Renal cortex interstitium (tissue), 11 donors: ENCODE measurements at regions not wholly inside any gene's neighbourhood (a gene's known extent, or its start where the extent isn't known, plus 50 kb on each side); places are given as distances from the start of the nearest gene placed in this dataset.
"Not testable (repeated sequence)": the region's sequence is repeated elsewhere in the genome, so short reads cannot be mapped to it uniquely, and the experiment has no call there.

Experiments
- DNase-seq, 11 donors: peaks; one replicate each; pipeline ENCODE4 v3.0.0-alpha.2; 2013; ENCODE audit warnings: low read depth in 9 of 11, low spot score in 4 of 11; ENCODE audit errors: extremely low read depth in 1 of 11

DNA sequence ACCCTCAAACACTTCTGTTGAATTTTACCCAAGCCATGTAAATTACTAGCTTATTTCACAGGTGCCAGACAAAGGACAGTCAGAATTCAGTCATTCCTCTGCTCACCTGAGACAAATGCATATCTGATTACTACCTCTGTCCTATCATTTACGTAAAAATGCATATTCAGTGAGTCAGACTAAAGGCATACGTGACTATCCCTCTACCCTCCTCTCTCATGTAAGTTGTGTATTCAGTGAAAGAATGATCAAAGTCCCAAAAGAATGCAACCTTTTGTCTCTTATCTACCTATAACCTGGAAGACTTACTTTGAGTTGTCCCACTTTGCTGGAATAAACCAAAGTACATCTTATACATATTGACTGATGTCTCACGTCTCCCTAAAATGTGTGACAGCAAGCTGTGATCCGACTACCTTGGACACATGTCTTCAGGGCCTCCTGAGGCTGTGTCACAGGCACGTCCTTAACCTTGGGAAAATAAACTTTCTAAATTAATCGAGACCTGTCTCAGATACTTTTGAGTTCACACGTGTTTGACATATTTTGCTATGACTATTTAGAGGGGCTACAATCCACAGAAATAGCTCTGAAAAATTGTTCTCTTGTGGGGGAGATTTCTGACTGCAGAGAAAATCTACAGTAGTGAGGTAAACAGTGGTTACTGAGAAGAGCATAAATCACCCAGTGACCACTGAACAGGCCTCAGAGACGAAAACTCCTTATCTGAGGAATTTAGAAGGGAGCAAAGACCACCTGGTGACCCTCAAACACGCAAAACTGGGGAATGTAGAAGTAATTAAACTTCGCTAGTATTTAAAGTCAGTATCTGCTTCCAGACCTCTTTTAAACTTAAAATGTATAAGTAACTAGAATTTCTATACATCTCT, 1575.8 kb downstream of the STIM2 start:
- peak in 1 of 11 donors; percentile 4 for DNase-seq

DNA sequence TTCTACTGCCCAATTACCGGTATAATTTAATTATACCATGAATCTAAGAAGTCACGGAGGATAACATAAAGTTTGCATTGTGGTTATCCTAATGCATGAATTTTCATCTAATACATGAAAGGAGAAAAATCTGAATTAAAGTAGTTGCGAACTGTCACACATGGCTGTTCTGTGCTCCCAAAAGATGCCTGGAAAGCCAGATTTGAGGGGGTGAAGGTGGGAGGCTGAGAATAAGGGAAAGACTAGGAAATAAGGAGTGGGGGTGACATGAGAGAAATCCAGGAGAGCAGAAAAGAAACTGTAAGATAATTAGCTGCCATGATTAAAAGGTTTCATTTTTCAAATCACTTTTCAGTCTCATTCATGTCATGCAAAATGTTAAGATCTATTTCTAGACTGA, 1582.7 kb downstream of the STIM2 start:
- DNase-seq: no peak

DNA sequence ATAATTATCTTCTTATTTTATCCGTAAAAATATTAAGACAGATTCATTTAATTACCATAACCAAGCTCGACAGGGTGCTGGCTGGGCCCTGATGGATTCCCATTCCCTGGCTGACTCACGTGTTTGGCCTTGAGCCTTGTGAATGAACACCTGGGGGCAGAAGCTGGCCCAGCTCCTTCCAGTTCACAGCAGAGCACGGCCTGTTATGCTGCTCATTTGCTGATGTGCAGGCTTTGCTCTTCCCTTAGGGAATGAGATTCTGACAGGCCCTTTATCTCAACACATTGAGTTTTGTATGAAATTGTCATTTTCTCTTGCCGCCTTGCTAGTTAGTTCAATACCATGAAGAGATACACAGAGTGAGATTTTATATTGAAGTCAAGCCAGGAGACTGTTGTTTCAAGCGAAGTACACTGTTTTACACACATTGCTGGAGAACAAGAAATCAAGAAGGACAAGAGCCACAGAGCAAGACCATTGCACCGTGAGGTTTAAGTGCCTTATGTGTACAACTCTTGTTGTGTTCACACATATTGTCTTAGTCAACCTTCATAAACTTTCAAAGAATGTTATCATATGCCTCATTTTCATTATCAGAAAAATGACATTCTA, 1583.3 kb downstream of the STIM2 start:
- DNase-seq: no peak

DNA sequence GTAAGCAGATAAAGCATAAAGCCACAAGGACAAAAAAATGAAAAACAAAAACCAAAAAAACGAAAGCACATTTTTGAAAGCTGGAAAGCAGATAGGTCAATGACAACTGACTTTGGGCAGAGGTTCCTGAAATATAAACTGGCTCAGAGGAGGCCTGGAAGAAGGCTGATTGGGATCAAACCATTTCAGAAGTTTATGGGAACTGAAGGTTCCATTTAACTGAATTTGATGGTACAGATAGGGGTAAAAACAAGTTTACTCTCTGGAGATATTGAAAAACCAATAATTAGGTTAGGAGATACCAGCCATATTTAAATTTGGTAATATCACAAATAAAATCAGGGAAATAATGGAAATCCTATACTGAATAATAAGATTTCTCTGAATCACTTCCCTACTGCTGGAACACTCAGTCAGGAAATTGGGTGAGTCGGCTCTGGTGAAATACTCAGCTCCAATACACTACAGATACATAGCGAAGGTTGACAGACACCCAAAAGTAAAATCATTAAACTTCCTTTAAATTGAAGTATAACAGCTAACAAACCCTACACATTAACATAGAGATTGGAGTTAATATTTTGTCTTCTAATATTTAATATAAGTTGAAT, 1584.3 kb downstream of the STIM2 start:
- no peak for DNase-seq

DNA sequence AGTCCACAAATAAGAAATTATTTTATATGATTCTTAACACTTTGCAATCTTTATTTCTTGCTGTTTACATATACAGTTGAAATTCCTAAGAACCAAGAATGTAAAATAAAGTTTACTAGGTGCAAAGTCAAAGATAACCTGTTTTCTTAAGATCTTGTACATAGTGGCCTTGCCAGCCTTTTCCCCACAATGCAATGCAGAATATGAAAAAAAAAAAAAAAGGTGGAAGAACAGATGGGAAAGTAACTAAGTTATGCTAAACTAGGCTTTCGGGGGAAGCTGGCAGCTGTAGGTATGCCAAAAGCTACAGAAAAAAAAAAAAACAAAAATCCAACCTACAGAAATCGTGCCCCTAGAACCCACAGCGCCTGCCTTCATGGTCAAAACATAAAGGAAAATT, 1588.4 kb downstream of the STIM2 start:
- DNase-seq: no peak

DNA sequence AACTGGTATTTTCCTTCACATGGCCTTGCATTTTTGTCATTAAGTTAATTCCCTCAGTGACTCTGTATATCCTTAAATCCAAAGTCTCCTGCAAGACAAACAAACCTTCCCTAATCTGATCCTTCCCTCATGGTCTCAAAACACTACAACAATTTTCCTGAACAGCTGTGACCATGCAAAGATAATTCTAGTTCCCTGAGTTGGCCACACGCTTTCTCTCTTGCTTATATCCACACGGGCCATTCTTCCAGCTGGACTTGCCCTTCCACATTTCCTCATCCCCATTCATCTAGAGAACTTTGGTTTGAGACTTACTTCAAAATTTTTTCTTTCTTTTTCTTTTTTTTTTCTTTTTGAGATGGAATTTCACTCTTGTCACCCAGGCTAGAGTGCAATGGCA, 1590.7 kb downstream of the STIM2 start:
- no peak for DNase-seq

DNA sequence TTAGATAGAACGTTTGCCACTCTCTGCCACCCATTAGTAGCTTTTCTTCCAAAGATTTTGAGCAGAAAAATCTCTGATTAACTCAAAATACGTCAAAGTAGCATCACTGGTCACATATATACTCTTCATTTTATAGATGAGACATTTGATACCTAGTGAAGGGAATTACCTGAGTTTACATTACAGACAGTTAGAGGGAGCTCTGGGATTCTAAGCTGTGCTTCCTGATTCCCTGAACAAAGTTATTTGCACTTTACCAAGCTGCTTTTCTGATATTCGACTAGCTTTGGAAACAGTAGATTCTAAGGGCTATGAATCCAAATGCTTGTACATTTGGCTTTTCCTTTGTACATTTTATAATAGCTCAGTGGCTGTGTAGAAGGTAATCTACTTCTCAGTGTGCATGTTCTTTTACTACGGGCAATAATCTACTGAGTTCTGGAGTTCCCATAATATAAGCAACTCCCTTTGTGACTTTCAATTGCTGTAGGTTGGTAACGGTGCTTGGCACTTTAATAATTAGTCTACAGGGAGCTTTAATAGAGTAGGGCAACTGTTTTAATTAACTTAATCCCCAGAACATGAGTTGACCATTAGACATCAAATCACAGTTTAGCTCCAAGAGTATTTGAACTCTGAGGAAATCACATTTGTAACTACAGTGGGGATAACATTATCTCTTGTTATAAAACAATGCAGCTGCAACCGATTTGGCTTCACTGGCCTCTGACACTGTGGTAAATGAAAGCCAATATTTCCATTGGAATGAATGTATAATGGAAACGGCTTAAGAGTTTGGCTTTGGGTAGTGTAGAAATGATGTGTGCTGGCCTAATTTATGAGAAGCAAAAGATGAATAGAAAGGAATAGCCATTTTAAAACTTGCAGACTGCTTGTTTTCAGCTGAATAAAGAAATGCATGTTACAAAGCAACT, 1602.4 kb downstream of the STIM2 start:
- no peak for DNase-seq

DNA sequence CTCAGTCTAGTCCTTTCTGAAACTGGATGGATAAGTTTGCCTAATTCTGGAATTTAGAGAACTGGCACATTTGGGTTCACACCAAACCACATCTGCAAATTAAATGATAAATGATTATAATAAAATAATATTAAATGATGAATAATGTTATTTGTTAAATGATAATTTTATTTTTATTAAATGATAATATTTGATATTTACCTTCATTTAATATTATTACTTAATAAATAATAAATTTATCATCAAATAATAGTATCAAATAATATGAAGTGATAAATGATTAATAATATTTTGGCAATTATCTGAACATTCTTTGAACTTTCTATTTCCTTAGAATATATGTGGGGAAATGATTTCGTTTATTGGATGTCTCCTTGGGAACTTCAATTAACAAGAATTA, 1604.2 kb downstream of the STIM2 start:
- no peak for DNase-seq

DNA sequence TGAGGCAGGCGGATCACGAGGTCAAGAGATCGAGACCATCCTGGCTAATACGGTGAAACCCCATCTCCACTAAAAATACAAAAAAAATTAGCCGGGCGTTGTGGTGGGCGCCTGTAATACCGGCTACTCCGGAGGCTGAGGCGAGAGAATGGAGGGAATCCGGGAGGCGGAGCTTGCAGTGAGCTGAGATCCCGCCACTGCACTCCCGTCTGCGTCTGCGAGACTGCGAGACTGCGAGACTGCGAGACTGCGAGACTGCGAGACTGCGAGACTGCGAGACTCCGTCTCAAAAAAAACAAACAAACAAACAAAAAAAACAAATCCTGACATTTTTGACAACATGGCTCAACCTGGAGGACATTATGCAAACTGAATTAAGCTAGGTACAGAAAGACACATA, 1606.2 kb downstream of the STIM2 start:
- not testable (repeated sequence) for DNase-seq

DNA sequence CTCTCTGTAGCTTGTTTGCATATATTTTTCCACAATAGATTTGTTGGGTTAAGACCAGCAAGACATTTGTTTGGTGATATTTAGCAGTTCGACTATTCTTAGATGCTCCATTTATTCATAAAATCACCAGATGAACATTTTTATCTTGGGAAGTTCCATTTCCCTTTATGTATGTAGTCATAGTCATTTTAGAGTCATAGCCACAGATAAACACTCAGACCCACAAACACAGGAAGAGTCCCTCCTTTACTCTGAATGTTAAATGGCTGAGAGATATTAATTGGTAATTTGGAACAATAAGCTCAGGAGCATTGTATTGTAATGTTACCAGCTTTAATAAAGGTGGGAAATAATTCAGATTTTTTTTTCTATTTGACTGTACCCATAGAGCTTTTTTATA, 1608.7 kb downstream of the STIM2 start:
- DNase-seq: no peak

DNA sequence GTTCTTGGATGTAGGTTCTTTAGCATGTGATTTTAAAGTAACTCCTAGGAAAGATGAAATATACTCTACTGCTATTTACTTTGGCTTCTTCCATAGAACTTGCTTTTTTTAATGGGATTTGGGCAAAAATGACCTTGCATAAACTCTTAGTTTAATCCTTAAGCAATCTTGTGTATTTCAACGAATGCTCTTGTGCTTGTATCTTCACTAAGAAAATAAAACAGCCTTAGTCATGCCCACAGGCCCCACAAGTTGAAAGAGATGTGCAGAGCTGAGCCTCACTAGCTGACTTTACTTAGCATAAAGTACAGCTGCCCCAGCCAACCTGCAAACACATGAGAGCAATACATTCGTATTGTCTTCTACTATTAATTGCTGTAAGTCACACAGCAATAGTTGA, 1609.2 kb downstream of the STIM2 start:
- no peak for DNase-seq

DNA sequence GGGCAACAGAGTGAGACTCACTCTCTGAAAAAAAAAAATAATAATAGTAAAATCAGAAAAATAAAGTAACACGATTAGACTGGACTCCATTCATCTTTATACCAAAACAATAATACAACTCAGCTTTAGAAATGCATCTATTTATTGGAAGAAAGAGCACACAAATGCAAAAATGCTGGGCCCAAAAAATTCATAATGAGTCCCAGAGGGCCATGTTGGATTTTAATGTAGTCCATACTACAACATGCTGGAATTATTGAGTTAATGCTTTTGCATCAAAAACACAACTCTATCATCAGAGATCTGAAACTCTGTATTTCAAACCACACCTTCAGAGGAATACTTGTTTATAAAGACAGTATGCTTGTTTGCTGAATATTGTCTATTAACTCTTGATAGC, 1614.7 kb downstream of the STIM2 start:
- no peak for DNase-seq

DNA sequence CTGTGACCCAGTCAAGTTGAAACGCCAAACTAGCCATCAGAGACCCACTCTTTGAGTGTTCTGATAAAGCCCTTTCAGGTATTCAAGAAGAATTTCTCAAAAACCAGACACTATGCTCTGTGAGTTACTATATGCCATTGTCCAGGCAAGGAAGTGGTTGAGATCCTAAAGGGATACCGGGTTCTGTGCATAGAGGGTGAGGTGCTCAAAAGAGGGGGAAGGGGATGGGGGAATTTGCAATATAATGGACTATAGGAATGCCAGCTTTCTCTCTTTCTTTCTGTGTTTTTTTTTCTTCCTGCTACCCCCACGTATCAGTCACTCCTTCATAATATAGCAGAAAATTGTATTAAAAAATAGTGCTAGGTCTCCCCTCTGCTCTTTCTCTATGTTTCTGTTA, 1619.0 kb downstream of the STIM2 start:
- DNase-seq: no peak

DNA sequence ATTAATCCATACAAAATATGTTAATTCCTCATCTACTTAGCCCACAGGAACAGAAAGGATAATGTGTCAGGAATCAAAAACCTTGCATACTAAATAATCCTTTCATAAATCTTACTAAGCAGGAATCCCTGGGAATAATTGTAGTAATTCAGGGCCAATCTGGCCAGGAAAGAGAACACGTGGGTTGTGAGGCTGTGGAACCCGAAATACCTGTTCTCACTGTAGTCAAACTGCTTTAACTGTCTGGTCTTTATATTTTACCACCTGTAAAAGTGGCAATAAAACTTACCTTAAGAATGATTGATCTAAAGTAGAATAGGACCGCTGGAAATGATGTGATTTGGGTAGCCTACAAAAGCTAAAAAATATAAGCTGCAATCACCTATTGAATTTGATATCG, 1620.9 kb downstream of the STIM2 start:
- peak in 5 of 11 donors; percentile 1 to 29 (median 22) for DNase-seq

DNA sequence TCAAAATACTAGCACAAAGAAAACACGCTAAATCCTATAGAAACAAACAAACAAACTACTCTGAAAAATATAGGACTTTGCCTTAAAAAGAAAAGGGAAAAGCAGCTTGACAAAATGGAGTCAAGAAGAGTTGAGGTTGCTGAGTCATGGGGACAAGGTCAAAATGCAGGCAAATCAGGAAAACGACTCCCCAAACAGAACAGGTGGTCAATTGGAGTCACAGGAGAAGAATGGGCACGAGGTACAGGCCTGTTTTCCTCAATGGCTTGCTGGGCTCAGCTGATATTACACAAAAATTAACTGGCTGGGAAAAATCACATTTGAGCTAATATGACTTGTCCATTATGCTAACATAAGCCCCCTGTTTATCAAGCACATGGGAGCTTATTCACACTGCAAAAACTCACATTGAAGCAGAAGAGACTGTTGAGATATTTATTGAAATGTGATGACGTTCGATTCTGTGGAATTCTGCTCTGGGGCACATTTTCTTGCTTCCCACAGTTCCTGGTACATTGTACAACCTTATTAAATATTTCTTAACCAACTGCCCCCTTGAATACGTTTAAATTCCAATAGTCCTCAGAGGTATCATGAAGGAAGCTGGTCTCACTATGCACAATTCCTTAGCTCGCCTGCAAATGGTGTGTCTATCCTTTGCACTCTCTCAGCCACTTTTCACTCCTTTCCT, 1622.1 kb downstream of the STIM2 start:
- DNase-seq: no peak

DNA sequence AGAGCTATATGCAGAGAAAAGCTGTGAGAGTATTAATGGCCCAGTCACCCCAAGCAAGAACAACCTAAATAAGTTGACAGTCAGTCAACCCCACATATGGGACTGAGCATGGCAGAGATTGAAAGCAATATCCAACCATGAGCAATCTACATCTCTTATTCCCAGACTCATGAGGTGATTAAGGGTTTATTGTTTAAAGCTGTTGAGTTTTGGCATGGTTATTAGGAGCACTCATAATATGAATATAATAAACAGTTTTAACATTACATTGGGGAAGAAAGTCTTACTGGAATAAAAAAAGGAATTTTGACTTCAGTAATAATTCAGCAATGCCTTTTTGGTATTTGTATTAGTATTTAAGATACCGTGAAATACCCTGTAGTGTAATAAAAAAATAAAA, 1627.4 kb downstream of the STIM2 start:
- no peak for DNase-seq

DNA sequence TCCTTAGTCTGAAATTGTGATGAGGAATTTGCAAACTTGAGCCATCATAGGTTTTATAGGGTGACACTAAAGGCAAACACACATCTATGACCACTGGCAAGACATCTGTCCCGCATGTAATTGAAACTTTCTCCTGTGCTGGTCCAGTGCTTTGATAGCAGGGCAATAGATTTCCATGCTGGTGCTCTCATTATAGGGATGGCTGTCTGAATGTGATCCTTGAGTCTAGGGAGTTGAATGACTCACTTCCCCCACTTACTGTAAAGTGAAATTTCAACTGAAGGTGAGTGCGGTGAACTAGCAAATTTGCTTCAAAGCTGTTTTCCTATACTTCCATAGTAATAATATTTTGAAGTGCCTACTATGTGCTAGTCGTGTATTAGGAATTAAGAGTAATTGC, 1630.0 kb downstream of the STIM2 start:
- no peak for DNase-seq

DNA sequence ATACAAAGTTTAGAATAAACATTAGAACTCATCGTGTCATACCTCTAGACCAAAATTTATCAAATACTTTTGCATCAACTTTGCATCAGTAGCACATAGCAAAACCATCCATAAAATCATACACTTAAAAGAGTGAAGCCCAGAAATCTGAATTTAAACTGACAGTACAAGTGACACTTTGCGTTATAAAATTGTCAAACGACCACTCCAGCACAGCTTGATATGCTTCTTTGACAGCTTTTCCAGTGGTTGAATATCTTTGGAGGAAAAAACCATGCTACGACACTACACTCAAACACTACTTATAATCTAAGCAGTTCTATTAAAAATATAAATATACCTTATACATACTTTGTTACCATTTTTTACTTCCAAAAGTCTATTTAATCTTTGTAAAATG, 1644.4 kb downstream of the STIM2 start:
- no peak for DNase-seq

DNA sequence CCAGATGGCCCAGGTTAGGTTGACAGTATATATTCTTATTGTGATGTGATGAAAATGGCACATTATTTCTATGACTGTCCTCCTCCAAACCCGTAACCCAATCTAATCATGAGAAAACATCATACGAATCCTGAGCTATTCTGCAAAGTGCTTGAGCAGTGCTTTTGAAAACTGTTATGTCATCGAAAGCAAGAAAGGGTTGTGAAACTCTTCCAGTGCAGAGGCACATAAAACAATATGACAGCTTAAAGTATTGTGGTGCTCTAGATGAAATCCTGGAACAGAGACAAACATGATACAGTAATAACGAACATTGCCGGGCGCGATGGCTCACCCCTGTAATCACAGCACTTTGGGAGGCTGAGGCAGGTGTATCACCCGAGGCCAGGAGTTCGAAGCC, 1648.0 kb downstream of the STIM2 start:
- DNase-seq: no peak
